GM19023 (cell line): ENCODE measurements at regions not wholly inside any gene's neighbourhood (a gene's known extent, or its start where the extent isn't known, plus 50 kb on each side); places are given as distances from the start of the nearest gene placed in this dataset.

Source experiments
- ATAC-seq: cut with Tn5 transposase; IDR thresholded peaks from one replicate; pipeline ENCODE4 v1.9.1; 2021; ENCODE audit warnings: mild to moderate bottlenecking, moderate library complexity; ENCODE audit not compliant: unreplicated experiment

- ATAC-seq: no peak
These were observed 391.2 kb upstream of the NUDT12 start for GRCh38 chr5:103953601-103954382.

- no peak for ATAC-seq
These were observed 389.2 kb upstream of the NUDT12 start for GRCh38 chr5:103951776-103952175.

GRCh38 chr5:103943230-103943629 lies 380.6 kb upstream of the NUDT12 start:
- no peak for ATAC-seq

- no peak for ATAC-seq
These were observed 380.1 kb upstream of the NUDT12 start for GRCh38 chr5:103942587-103943186.

GRCh38 chr5:103941596-103941995 lies 379.0 kb upstream of the NUDT12 start:
- ATAC-seq: no peak

DNA sequence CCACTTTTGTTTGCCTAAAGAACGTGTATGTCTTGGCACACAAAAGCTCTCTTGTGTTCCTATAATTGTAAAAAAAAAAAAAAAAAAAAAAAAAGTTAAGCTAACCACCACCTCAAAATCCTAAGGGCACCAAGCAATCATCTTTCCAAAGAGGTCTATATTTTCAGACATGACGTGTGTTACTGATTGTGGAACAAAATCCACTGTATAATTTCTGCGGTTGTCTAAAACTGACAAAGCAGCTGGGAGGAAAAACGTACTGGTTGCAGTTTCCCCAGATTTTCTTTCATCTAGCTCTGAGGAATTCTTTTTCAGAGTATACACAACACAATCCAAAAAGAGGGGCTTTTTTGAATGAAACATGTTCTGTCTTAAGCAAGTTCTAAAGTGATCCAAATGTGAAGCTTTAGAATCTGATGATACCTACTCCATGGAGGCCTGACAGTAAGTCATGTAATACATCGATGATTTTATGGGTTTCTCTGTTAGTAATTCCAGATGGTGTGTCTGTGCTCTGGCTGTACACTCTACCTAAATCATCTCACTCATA lies 375.6 kb upstream of the NUDT12 start:
- ATAC-seq: no peak

GRCh38 chr5:103929338-103930013 lies 366.9 kb upstream of the NUDT12 start:
- ATAC-seq: peak; percentile 55

GRCh38 chr5:103927739-103928138 lies 365.1 kb upstream of the NUDT12 start:
- no peak for ATAC-seq

- ATAC-seq: no peak
These were observed 361.1 kb upstream of the NUDT12 start for GRCh38 chr5:103923616-103924168.

DNA sequence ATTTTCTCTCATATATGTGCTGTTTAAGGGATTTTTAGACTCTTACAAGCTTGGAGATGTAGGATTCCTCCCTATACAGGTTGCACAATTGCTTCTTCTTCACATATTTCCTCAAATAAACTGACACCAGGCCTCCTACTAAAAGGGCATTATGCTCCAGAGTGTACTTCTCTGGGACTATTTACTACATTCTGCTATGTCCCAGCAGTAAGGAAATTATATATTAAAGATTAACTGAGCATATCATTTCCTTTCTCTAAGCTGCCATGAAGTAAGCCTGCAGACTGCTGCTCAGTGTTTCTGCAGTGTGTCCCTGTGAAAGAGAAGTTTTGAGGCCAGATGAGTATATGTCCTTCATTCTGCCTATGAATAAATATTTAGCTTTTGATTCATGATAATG lies 356.9 kb upstream of the NUDT12 start:
- ATAC-seq: no peak

DNA sequence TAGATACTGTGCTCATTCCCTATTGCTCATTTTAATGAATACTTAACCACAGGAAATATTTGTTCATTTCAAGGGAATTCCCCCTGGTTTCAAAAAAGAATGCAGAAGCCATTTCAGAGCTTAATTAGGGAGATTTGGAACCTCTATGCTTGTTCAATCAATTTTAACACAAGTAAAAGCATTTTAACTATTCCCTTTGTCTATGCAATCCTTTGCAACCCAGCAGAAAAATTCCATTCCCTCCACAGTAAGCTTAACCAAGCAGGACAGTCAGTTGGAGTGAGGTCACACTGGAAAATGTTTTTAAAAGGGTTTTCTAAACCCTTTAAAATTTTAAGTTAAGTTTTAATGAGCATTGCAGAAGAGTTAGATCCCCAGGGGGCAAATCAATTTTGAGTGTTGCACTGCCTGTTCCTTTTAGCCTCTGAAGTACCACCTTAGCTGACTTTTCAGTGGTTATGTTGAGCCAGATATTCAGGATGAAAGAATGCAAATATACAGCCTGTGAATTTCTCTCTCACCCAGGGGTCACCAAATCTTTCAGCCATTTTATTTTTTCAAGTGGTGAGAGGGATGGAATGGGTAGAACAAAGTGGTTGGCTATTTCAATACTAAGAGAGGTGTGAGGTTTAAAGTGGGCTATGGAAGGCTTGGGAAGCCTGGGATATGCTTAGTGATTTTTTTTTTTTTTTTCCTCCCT lies 356.2 kb upstream of the NUDT12 start:
- ATAC-seq: no peak

- no peak for ATAC-seq
These were observed 352.5 kb upstream of the NUDT12 start for GRCh38 chr5:103915081-103915480.

GRCh38 chr5:103910786-103911185 lies 348.2 kb upstream of the NUDT12 start:
- ATAC-seq: no peak

GRCh38 chr5:103910011-103910410 lies 347.4 kb upstream of the NUDT12 start:
- ATAC-seq: no peak

- ATAC-seq: no peak
These were observed 346.8 kb upstream of the NUDT12 start for GRCh38 chr5:103909391-103909790.

- ATAC-seq: no peak
These were observed 345.9 kb upstream of the NUDT12 start for GRCh38 chr5:103908336-103909080.

DNA sequence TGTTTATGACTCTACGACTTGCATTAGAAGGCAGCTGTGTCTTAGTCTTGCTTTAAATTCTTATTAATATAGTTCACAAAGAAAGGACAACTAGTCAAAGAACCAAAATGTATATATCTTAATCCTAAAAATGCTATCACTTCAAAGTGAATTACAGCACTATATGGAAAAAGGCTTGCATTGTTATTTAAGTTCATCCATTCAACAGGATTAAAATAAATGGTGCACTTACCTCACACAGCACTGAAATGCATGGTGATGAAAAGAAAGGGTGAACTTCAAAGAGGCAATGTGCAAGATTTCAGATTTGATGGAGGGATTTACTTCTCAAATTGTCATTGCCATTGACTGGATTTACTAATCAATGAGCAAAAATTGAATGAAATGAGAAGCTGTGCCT lies 344.4 kb upstream of the NUDT12 start:
- ATAC-seq: no peak

DNA sequence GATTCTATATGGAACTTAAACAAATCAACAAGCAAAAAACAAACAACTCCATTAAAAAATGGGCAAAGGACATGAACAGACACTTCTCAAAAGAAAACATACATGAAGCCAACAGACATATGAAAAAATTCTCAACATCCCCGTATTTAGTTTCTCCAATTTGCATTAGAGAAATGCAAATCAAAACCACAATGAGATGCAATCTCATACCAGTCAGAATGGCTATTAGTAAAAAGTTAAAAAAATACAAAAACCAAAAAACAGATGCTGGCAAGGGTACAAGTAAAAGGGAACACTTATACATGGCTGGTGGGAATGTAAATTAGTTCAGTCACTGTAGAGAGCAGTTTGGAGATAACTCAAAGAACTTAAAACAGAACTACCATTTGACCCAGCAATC lies 342.1 kb upstream of the NUDT12 start:
- no peak for ATAC-seq

DNA sequence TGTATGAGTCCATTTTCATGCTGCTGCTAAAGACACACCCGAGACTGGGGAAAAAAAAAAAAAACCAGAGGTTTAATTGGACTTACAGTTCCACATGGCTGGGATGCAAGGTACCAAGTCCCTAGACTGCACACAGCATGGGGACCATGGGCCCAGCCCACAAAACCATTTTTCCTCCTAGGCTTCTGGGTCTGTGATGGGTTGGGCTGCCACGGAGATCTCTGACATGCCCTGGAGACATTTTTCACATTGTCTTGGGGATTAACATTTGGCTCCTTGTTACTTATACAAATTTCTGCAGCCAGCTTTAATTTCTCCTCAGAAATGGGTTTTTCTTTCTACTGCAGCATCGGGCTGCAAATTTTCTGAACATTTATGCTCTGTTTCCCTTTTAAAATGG lies 340.3 kb upstream of the NUDT12 start:
- no peak for ATAC-seq

GRCh38 chr5:103901885-103902284 lies 339.3 kb upstream of the NUDT12 start:
- ATAC-seq: no peak
